ENCODE measurements at regions not wholly inside any gene's neighbourhood (a gene's known extent, or its start where the extent isn't known, plus 50 kb on each side); places are given as distances from the start of the nearest gene placed in this dataset.

DNA sequence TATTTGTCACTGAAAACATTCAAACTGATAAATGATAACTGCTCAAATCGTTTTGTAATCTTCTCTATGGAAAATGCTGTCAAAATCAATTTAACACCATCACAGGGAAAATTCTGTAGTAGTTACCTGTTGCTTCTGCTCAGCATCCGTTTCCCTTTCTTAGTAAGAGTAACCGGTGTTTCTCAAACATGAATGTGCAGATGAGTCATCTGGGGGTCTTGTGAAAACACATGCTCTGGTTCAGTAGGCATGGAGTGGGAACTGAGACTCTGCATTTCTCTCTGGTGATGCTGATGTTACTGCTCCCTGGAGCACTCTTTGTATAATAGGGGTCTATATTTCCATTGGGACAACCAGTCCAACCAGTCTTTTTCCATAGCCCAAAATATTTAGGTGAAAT is 145.1 kb downstream of the SEMA6D start:
- H3K27ac ChIP-seq = no peak overlapping the region
- no peak overlapping the region for H3K4me3 ChIP-seq
- intact Hi-C loops (cut with DNase I) = no loop called here
- TF ChIP-seq POLR2A (IDR thresholded peaks at IDR 0.05) (no peak), CTCF (IDR thresholded peaks at IDR 0.05) (no peak)
- H3K9me3 ChIP-seq (replicated peaks in 1 of 3) = no peaks in the 10 kb centered on the region
- H3K36me3 ChIP-seq (replicated peaks in 1 of 2) = no peaks in the 10 kb centered on the region
- 58 to 78% (median 74%) methylated on average over 3 of the region's 3 CpGs for WGBS, 4 donors
- no peaks in the 10 kb centered on the region for H3K27me3 ChIP-seq
- DNase-seq = no peak
- no peaks in the 10 kb centered on the region for H3K4me1 ChIP-seq (replicated peaks in 1 of 2)

DNA sequence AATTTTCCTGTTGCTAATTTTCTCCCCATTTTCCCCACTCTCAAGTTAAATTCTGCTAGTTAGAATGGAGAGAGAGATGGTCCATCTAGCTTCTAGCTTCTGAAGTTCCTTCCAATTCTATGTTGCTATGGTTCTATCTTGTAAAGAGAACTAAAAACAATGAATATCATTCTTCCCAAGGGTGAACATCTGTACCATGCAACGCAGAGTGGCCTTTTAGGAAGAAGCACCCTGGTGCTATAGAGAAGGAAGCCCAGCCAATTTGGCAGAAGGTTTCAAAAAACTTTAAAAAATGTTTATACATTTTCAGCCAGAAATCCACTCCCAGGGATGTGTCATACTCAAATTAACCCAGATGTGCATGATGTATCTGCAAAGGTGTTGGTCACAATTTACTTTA is 149.1 kb downstream of the SEMA6D start:
- 69 to 84% (median 77%) methylated on average over 1 of the region's 1 CpG for WGBS, 4 donors
- no peak for TF ChIP-seq CTCF (IDR thresholded peaks at IDR 0.05)
- no peak for TF ChIP-seq POLR2A (IDR thresholded peaks at IDR 0.05)

GRCh38 chr15:47870300-47870955 is 153.1 kb downstream of the SEMA6D start:
- DNase-seq = no peak
- 91 to 100% (median 94%) methylated on average over 1 of the region's 1 CpG for WGBS, 4 donors
- Histone ChIP-seq H3K4me1 (replicated peaks in 1 of 2) (no peaks in the 10 kb centered on the region), H3K9me3 (replicated peaks in 1 of 3) (no peaks in the 10 kb centered on the region), H3K27me3 (no peaks in the 10 kb centered on the region), H3K36me3 (replicated peaks in 1 of 2) (no peaks in the 10 kb centered on the region), H3K27ac (no peak overlapping the region), H3K4me3 (no peak overlapping the region)
- intact Hi-C loops (cut with DNase I) = no loop called here
- TF ChIP-seq POLR2A (IDR thresholded peaks at IDR 0.05) = no peak
- TF ChIP-seq CTCF (IDR thresholded peaks at IDR 0.05) = no peak

More for the DNA sequence above, 149.1 kb downstream of the SEMA6D start:
- Histone ChIP-seq H3K27me3 (no peaks in the 10 kb centered on the region), H3K4me3 (no peak overlapping the region), H3K4me1 (replicated peaks in 1 of 2) (no peaks in the 10 kb centered on the region), H3K27ac (no peak overlapping the region), H3K9me3 (replicated peaks in 1 of 3) (no peaks in the 10 kb centered on the region), H3K36me3 (replicated peaks in 1 of 2) (no peaks in the 10 kb centered on the region)
- intact Hi-C loops (cut with DNase I) = no loop called here
- no peak for DNase-seq

GRCh38 chr15:47870956-47871625 is 153.8 kb downstream of the SEMA6D start:
- Histone ChIP-seq H3K4me1 (replicated peaks in 1 of 2) (no peaks in the 10 kb centered on the region), H3K36me3 (replicated peaks in 1 of 2) (no peaks in the 10 kb centered on the region), H3K27me3 (no peaks in the 10 kb centered on the region), H3K9me3 (replicated peaks in 1 of 3) (no peaks in the 10 kb centered on the region), H3K27ac (no peak overlapping the region), H3K4me3 (no peak overlapping the region)
- 40 to 71% (median 67%) methylated on average over 2 of the region's 2 CpGs for WGBS, 4 donors
- DNase-seq = peak in 1 of 7 donors; percentile 15
- intact Hi-C loops (cut with DNase I) = no loop called here
- TF ChIP-seq POLR2A (IDR thresholded peaks at IDR 0.05) (no peak), CTCF (IDR thresholded peaks at IDR 0.05) (no peak)
